CD14-positive monocyte (primary cell): ENCODE measurements at regions not wholly inside any gene's neighbourhood (a gene's known extent, or its start where the extent isn't known, plus 50 kb on each side); places are given as distances from the start of the nearest gene placed in this dataset.

Source experiments
- DNase-seq, 3 donors: peaks; one replicate each; pipeline ENCODE4 v3.0.0-alpha.2; 2011 to 2022
- H2AFZ ChIP-seq: 2 replicates; pipeline ENCODE4 v1.6.0; 2012; ENCODE audit warnings: mild to moderate bottlenecking, low read depth, low read length, inconsistent platforms; ENCODE audit not compliant: insufficient read depth, poor library complexity, severe bottlenecking
- H3K27ac ChIP-seq, 2 donors: 1 replicate in 1 of 2; 2 replicates in 1 of 2; pipeline ENCODE4 v1.5.1; 2012 to 2013; ENCODE audit warnings: low read length in 2 of 2, control low read depth in 1 of 2, inconsistent platforms in 1 of 2, low read depth in 1 of 2, mild to moderate bottlenecking in 1 of 2
- H3K27me3 ChIP-seq, 2 donors: one replicate each; pipeline versions ENCODE4 v1.6.0 to v1.6.1; 2011 to 2013; ENCODE audit warnings: low read length in 2 of 2; ENCODE audit not compliant: control insufficient read depth in 2 of 2, insufficient read depth in 2 of 2
- H3K36me3 ChIP-seq, 2 donors: replicated peaks in 1 of 2; 1 replicate in 1 of 2; 2 replicates in 1 of 2; pipeline versions ENCODE4 v1.5.1 to v1.6.1; 2012 to 2013; ENCODE audit warnings: low read length in 2 of 2, control low read depth in 1 of 2, inconsistent platforms in 1 of 2, mild to moderate bottlenecking in 1 of 2; ENCODE audit not compliant: insufficient read depth in 2 of 2, control insufficient read depth in 1 of 2
- H3K4me1 ChIP-seq, 2 donors: 1 replicate in 1 of 2; 2 replicates in 1 of 2; pipeline versions ENCODE4 v1.5.1 to v1.6.1; 2012 to 2013; ENCODE audit warnings: low read length in 2 of 2, control low read depth in 1 of 2, inconsistent platforms in 1 of 2, mild to moderate bottlenecking in 1 of 2, moderate library complexity in 1 of 2; ENCODE audit not compliant: insufficient read depth in 2 of 2, control insufficient read depth in 1 of 2
- H3K4me2 ChIP-seq: replicated peaks from 2 replicates; pipeline ENCODE3; 2012; ENCODE audit warnings: low read length, moderate library complexity, mild to moderate bottlenecking; ENCODE audit not compliant: poor library complexity, severe bottlenecking; ENCODE audit errors: extremely low read depth
- H3K4me3 ChIP-seq, 3 experiments: fragments of 200-600 bp in 1 of 3; sonication (generic) in 1 of 3; replicated peaks in 1 of 3; 1 replicate in 2 of 3; 2 replicates in 1 of 3; pipeline ENCODE4 v1.5.1; 2011 to 2013; ENCODE audit warnings: low read length in 3 of 3, mild to moderate bottlenecking in 3 of 3, control low read depth in 2 of 3, low read depth in 2 of 3, inconsistent platforms in 1 of 3, moderate library complexity in 1 of 3
- H3K79me2 ChIP-seq: 2 replicates; pipeline ENCODE4 v1.6.0; 2012; ENCODE audit warnings: mild to moderate bottlenecking, control low read depth, inconsistent platforms, low read length, moderate library complexity; ENCODE audit not compliant: insufficient read depth
- H3K9ac ChIP-seq: 2 replicates; pipeline ENCODE4 v1.6.0; 2017; ENCODE audit warnings: low read length, mild to moderate bottlenecking; ENCODE audit not compliant: insufficient read depth, poor library complexity, severe bottlenecking
- H3K9me3 ChIP-seq, 2 donors: replicated peaks in 1 of 2; 1 replicate in 1 of 2; 2 replicates in 1 of 2; pipeline versions ENCODE4 v1.5.1 to v1.6.1; 2012 to 2013; ENCODE audit warnings: low read length in 2 of 2, control low read depth in 1 of 2; ENCODE audit not compliant: control insufficient read depth in 1 of 2, insufficient read depth in 1 of 2
- H4K20me1 ChIP-seq: 2 replicates; pipeline ENCODE4 v1.6.0; 2012; ENCODE audit warnings: mild to moderate bottlenecking, low read length, control low read depth, moderate library complexity; ENCODE audit not compliant: insufficient read depth
- H3K27ac Mint-ChIP-seq, 7 donors: one replicate each; pipeline ENCODE4 v1.8.0; 2020; ENCODE audit warnings: mild to moderate bottlenecking in 7 of 7, mixed read lengths in 7 of 7, moderate library complexity in 6 of 7, inconsistent platforms in 2 of 7
- H3K27me3 Mint-ChIP-seq, 3 donors: one replicate each; pipeline ENCODE4 v1.8.0; 2021 to 2022; ENCODE audit warnings: low read depth in 3 of 3, mild to moderate bottlenecking in 3 of 3, mixed read lengths in 3 of 3, moderate library complexity in 3 of 3, inconsistent platforms in 1 of 3
- H3K36me3 Mint-ChIP-seq, 2 donors: one replicate each; pipeline ENCODE4 v1.8.0; 2020; ENCODE audit warnings: mixed read lengths in 2 of 2, inconsistent platforms in 1 of 2, mild to moderate bottlenecking in 1 of 2
- H3K4me1 Mint-ChIP-seq: one replicate; pipeline ENCODE4 v1.8.0; 2020; ENCODE audit warnings: mild to moderate bottlenecking, mixed read lengths
- H3K4me3 Mint-ChIP-seq, 2 donors: one replicate each; pipeline ENCODE4 v1.8.0; 2020; ENCODE audit warnings: mild to moderate bottlenecking in 2 of 2, mixed read lengths in 2 of 2, moderate library complexity in 1 of 2
- H3K9me3 Mint-ChIP-seq, 7 donors: one replicate each; pipeline ENCODE4 v1.8.0; 2020 to 2022; ENCODE audit warnings: mixed read lengths in 7 of 7, mild to moderate bottlenecking in 6 of 7, moderate library complexity in 6 of 7, inconsistent platforms in 2 of 7
- CTCF ChIP-seq: fragments of 200-600 bp; IDR thresholded peaks from one replicate; pipeline ENCODE4 v1.8.0; 2022; ENCODE audit warnings: antibody characterized with exemption, mild to moderate bottlenecking
- WGBS: methylation state at CpG from one replicate; pipeline ENCODE4 v1.1.5; 2013; ENCODE audit warnings: missing lambda C conversion rate; ENCODE audit not compliant: insufficient coverage; 5-methylcytosine and 5-hydroxymethylcytosine counted together
- intact Hi-C, 2 donors: fragments of 100-400 bp; cut with micrococcal nuclease; formaldehyde crosslinking; loops; one replicate each; pipeline versions ENCODE4 v1.15.0 to v1.15.1; 2023

- H3K27ac Mint-ChIP-seq = no peak overlapping the region
- DNase-seq = no peak
- H3K9me3 ChIP-seq = no peaks in the 10 kb centered on the region
- H3K4me1 ChIP-seq = peaks cover 8 to 9% of the 10 kb centered on the region in 2 donors
- no peaks in the 10 kb centered on the region for H3K79me2 ChIP-seq
- H2AFZ ChIP-seq = no peak overlapping the region
- intact Hi-C loops = no loop called here
- no peaks in the 10 kb centered on the region for H3K36me3 Mint-ChIP-seq
- H3K4me3 Mint-ChIP-seq = no peak overlapping the region
- H3K4me1 Mint-ChIP-seq = peaks cover 9% of the 10 kb centered on the region
- no peak overlapping the region for H3K4me2 ChIP-seq
- H4K20me1 ChIP-seq = no peaks in the 10 kb centered on the region
- WGBS = no CpG with 5 or more reads among the region's 3 CpGs
- peaks cover 0 to 3% (median 0%) of the 10 kb centered on the region in 7 donors for H3K9me3 Mint-ChIP-seq
- no peak for TF ChIP-seq CTCF
- H3K36me3 ChIP-seq = no peaks in the 10 kb centered on the region
- no peak overlapping the region for H3K4me3 ChIP-seq
- H3K27me3 ChIP-seq = no peaks in the 10 kb centered on the region
- peaks cover 0 to 1% (median 0%) of the 10 kb centered on the region in 3 donors for H3K27me3 Mint-ChIP-seq
- H3K27ac ChIP-seq = no peak overlapping the region
- H3K9ac ChIP-seq = no peak overlapping the region
These were observed 286.7 kb downstream of the PRL start for GRCh38 chr6:22010102-22010501.

GRCh38 chr6:22015216-22015615 lies 281.6 kb downstream of the PRL start:
- no peak for TF ChIP-seq CTCF
- 100% methylated on average over 1 of the region's 7 CpGs for WGBS
- Histone ChIP-seq H3K4me2 (no peak overlapping the region), H3K79me2 (no peaks in the 10 kb centered on the region), H3K9ac (no peak overlapping the region), H3K9me3 (no peaks in the 10 kb centered on the region), H3K4me1 (peaks cover 4% of the 10 kb centered on the region in 2 donors), H3K4me3 (no peak overlapping the region), H3K27ac (no peak overlapping the region), H4K20me1 (no peaks in the 10 kb centered on the region), H2AFZ (no peak overlapping the region), H3K27me3 (no peaks in the 10 kb centered on the region), H3K36me3 (no peaks in the 10 kb centered on the region)
- Mint-ChIP-seq H3K4me3 (no peak overlapping the region), H3K36me3 (no peaks in the 10 kb centered on the region), H3K27ac (peak overlapping the region in 1 of 7 donors; percentile 32), H3K27me3 (no peaks in the 10 kb centered on the region), H3K4me1 (no peaks in the 10 kb centered on the region), H3K9me3 (peaks cover 0 to 3% (median 0%) of the 10 kb centered on the region in 7 donors)
- no peak for DNase-seq
- intact Hi-C loops = no loop called here
